Mesothelial cell of epicardium (in vitro differentiated cells): ENCODE measurements at regions not wholly inside any gene's neighbourhood (a gene's known extent, or its start where the extent isn't known, plus 50 kb on each side); places are given as distances from the start of the nearest gene placed in this dataset. TPM values are rescaled to one million over a fixed set of nuclear protein-coding genes. Genes with fewer than 3 reads are reported as not detected.

ENCODE experiments used
- DNase-seq, 2 experiments: peaks; one replicate each; pipeline ENCODE4 v3.0.0; 2021; ENCODE audit warnings: low spot score in 2 of 2; ENCODE audit not compliant: unreplicated experiment in 2 of 2
- H3K27ac Mint-ChIP-seq: 2 replicates; pipeline ENCODE4 v1.8.0; 2021; ENCODE audit warnings: mixed read lengths
- H3K27me3 Mint-ChIP-seq: 2 replicates; pipeline ENCODE4 v1.8.0; 2021; ENCODE audit warnings: low read depth, mixed read lengths
- H3K36me3 Mint-ChIP-seq: 2 replicates; pipeline ENCODE4 v1.8.0; 2021; ENCODE audit warnings: mixed read lengths
- H3K4me1 Mint-ChIP-seq: 2 replicates; pipeline ENCODE4 v1.8.0; 2021; ENCODE audit warnings: mixed read lengths
- H3K4me3 Mint-ChIP-seq: 2 replicates; pipeline ENCODE4 v1.8.0; 2021; ENCODE audit warnings: mild to moderate bottlenecking, moderate library complexity, mixed read lengths
- H3K9me3 Mint-ChIP-seq: 2 replicates; pipeline ENCODE4 v1.8.0; 2021; ENCODE audit warnings: mixed read lengths
- CTCF ChIP-seq: fragments of 200-600 bp; sonication (generic); IDR thresholded peaks from one replicate; pipeline ENCODE4 v1.5.0; 2021; ENCODE audit warnings: antibody characterized with exemption; ENCODE audit not compliant: unreplicated experiment
- microRNA-seq: library from miRNA; unstranded; fragments of <30 nt; microRNA quantifications from one replicate; pipeline ENCODE4 v1.2.0, GENCODE V29; 2021; ENCODE audit warnings: inconsistent platforms, mixed read lengths

GRCh38 chr5:154529282-154529681 lies 51.3 kb upstream of the HAND1 start:
- Mint-ChIP-seq H3K36me3 (no peaks in the 10 kb centered on the region), H3K27ac (no peak overlapping the region)

GRCh38 chr5:154528005-154528594 lies 50.1 kb upstream of the HAND1 start:
- peaks cover 28% of the 10 kb centered on the region for H3K4me1 Mint-ChIP-seq
- no peak for DNase-seq
- H3K36me3 Mint-ChIP-seq: no peaks in the 10 kb centered on the region
- no peaks in the 10 kb centered on the region for H3K9me3 Mint-ChIP-seq
- TF ChIP-seq CTCF: no peak
- no peaks in the 10 kb centered on the region for H3K27me3 Mint-ChIP-seq
- H3K4me3 Mint-ChIP-seq: no peak overlapping the region
- no peak overlapping the region for H3K27ac Mint-ChIP-seq

More at GRCh38 chr5:154529282-154529681, 51.3 kb upstream of the HAND1 start:
- TF ChIP-seq CTCF: no peak
- Mint-ChIP-seq H3K4me3 (no peak overlapping the region), H3K4me1 (peaks cover 17% of the 10 kb centered on the region), H3K9me3 (no peaks in the 10 kb centered on the region), H3K27me3 (no peaks in the 10 kb centered on the region)
- DNase-seq: no peak

Small RNA genes in the stretch of these regions (microRNA-seq; reads per million reads assigned to microRNA genes)
- gene MIR1303: not detected
- gene MIR3141: not detected
